Heart right ventricle (tissue), 16 donors: ENCODE measurements at regions not wholly inside any gene's neighbourhood (a gene's known extent, or its start where the extent isn't known, plus 50 kb on each side); places are given as distances from the start of the nearest gene placed in this dataset.
"Not testable (repeated sequence)": the region's sequence is repeated elsewhere in the genome, so short reads cannot be mapped to it uniquely, and the experiment has no call there.

Experiments
- ATAC-seq, 8 donors: fragments of 200-7000 bp; cut with Tn5 transposase; one replicate each; pipeline ENCODE4 v1.9.1; 2020; ENCODE audit warnings: mild to moderate bottlenecking in 8 of 8, moderate library complexity in 8 of 8, moderate number of reproducible peaks in 1 of 8
- DNase-seq, 2 donors: peaks; one replicate each; pipeline ENCODE4 v3.0.0-alpha.2; 2020
- H3K27ac ChIP-seq, 10 donors: fragments of 200-600 bp; sonication (generic) in 2 of 10; one replicate each; pipeline versions ENCODE4 v1.5.0 to v1.8.0; 2020 to 2022; ENCODE audit warnings: mild to moderate bottlenecking in 3 of 10
- H3K27me3 ChIP-seq, 7 donors: fragments of 200-600 bp; one replicate each; pipeline ENCODE4 v1.8.0; 2021 to 2022; ENCODE audit warnings: mild to moderate bottlenecking in 2 of 7
- H3K36me3 ChIP-seq, 9 donors: fragments of 200-600 bp; sonication (generic) in 1 of 9; one replicate each; pipeline versions ENCODE4 v1.5.0 to v1.8.0; 2020 to 2022; ENCODE audit warnings: mild to moderate bottlenecking in 2 of 9
- H3K4me1 ChIP-seq, 9 donors: fragments of 200-600 bp; sonication (generic) in 1 of 9; one replicate each; pipeline versions ENCODE4 v1.5.0 to v1.8.0; 2020 to 2022; ENCODE audit warnings: mild to moderate bottlenecking in 4 of 9
- H3K4me3 ChIP-seq, 10 donors: fragments of 200-600 bp; sonication (generic) in 2 of 10; one replicate each; pipeline versions ENCODE4 v1.5.0 to v1.8.0; 2020 to 2022; ENCODE audit warnings: mild to moderate bottlenecking in 7 of 10, moderate library complexity in 2 of 10
- H3K9me3 ChIP-seq, 11 donors: fragments of 200-600 bp in 10 of 11; sonication (generic) in 2 of 11; one replicate each; pipeline versions ENCODE4 v1.5.0 to v1.8.0; 2013 to 2022; ENCODE audit warnings: mild to moderate bottlenecking in 2 of 11, control low read depth in 1 of 11, moderate library complexity in 1 of 11
- WGBS, 2 donors: extraction: QIAGEN DNeasy Blood & Tissue Kit; methylation state at CpG; one replicate each; pipeline ENCODE4 v1.1.7; 2013; ENCODE audit warnings: inconsistent platforms in 1 of 2; 5-methylcytosine and 5-hydroxymethylcytosine counted together
- intact Hi-C, 10 donors: fragments of 100-400 bp; cut with DNase I; formaldehyde crosslinking; loops; one replicate each; pipeline versions ENCODE4 v1.11.1 to v1.14.2; 2022
- donor health status: Arrhythmogenic right ventricular cardiomyopathy.
- donor health status: ischemic (EF 13 %, LVEDD 7.1; RV severe dilation, severe dysfunction).
- donor health status: healthy with polysubstance abuse.
- donor health status: DM: no; HTN: yes; CAD: no.
- donor health status: DM: no; HTN: no; CAD: no.
- donor health status: ischemic (EF 25% LVEDD 6.9; RV normal size, moderate dysfunction).
- donor health status: ischemic (EF 25% LVEDD 5.7; RV mildly dilated, moderate dysfunction).
- donor health status: healthy.
- donor health status: DM: yes; HTN: yes; CAD: no.
- donor health status: Ischemic cardiomyopathy.
- donor health status: ischemic (EF 35%, LVEDD 5.7; RV mildly dilated, moderate dysfunction).
- donor health status: nonischemic (EF 11% LVEDD 7.7; RV severe dilation, severe dysfunction).
- donor health status: DM: yes; HTN: yes; CAD: no.
- donor health status: PGD.
- donor health status: ischemic (EF 29% LVEDD 5.4; RV normal size, mild dysfunction).
- donor health status: nonischemic (EF 23%, LVEDD 6.1; RV moderate dilation, normal function).

GRCh38 chr21:9361615-9362014, 1159.8 kb upstream of the TPTE start:
- H3K27ac ChIP-seq, DNase-seq, ATAC-seq, H3K9me3 ChIP-seq, H3K36me3 ChIP-seq, H3K27me3 ChIP-seq, intact Hi-C loops, H3K4me1 ChIP-seq, H3K4me3 ChIP-seq: not testable (repeated sequence)
- WGBS, 2 donors = no CpG with 5 or more reads among the region's 1 CpG

- H3K4me3 ChIP-seq, ATAC-seq, H3K9me3 ChIP-seq, H3K27ac ChIP-seq, H3K4me1 ChIP-seq, H3K27me3 ChIP-seq, H3K36me3 ChIP-seq, intact Hi-C loops: not testable (repeated sequence)
- WGBS, 2 donors = 76 to 83% methylated on average over 7 of the region's 7 CpGs
- peak in 1 of 2 donors; percentile 10 for DNase-seq
Observed at GRCh38 chr21:9362309-9362708, 1159.1 kb upstream of the TPTE start.

GRCh38 chr21:9365815-9366214, 1155.6 kb upstream of the TPTE start:
- H3K27me3 ChIP-seq, DNase-seq, intact Hi-C loops, ATAC-seq, H3K36me3 ChIP-seq, H3K4me3 ChIP-seq, H3K4me1 ChIP-seq, H3K27ac ChIP-seq, H3K9me3 ChIP-seq: not testable (repeated sequence)
- WGBS, 2 donors = 58 to 64% methylated on average over 2 of the region's 5 CpGs

GRCh38 chr21:9366578-9366977, 1154.8 kb upstream of the TPTE start:
- ATAC-seq, H3K27ac ChIP-seq, H3K36me3 ChIP-seq, DNase-seq, H3K9me3 ChIP-seq, H3K4me1 ChIP-seq, H3K27me3 ChIP-seq, intact Hi-C loops, H3K4me3 ChIP-seq: not testable (repeated sequence)
- 71% methylated on average over 2 of the region's 3 CpGs; no CpG with 5 or more reads in 1 of the 2 donors for whole genome bisulfite sequencing, 2 donors
